Stimulated activated CD4-positive, alpha-beta T cell treated with anti-CD3 and anti-CD28 coated beads, Interleukin-4, amount 100 ng/mL, for 48 hours (primary cell): ENCODE measurements at regions not wholly inside any gene's neighbourhood (a gene's known extent, or its start where the extent isn't known, plus 50 kb on each side); places are given as distances from the start of the nearest gene placed in this dataset.
A peak's percentile ranks its signal among the peaks of the same experiment; 100 is the strongest.
"Not testable (repeated sequence)": the region's sequence is repeated elsewhere in the genome, so short reads cannot be mapped to it uniquely, and the experiment has no call there.

Experiments
- DNase-seq, 2 donors: peaks; one replicate each; pipeline ENCODE4 v3.0.0-alpha.2; 2020; ENCODE audit warnings: low read depth in 2 of 2

DNA sequence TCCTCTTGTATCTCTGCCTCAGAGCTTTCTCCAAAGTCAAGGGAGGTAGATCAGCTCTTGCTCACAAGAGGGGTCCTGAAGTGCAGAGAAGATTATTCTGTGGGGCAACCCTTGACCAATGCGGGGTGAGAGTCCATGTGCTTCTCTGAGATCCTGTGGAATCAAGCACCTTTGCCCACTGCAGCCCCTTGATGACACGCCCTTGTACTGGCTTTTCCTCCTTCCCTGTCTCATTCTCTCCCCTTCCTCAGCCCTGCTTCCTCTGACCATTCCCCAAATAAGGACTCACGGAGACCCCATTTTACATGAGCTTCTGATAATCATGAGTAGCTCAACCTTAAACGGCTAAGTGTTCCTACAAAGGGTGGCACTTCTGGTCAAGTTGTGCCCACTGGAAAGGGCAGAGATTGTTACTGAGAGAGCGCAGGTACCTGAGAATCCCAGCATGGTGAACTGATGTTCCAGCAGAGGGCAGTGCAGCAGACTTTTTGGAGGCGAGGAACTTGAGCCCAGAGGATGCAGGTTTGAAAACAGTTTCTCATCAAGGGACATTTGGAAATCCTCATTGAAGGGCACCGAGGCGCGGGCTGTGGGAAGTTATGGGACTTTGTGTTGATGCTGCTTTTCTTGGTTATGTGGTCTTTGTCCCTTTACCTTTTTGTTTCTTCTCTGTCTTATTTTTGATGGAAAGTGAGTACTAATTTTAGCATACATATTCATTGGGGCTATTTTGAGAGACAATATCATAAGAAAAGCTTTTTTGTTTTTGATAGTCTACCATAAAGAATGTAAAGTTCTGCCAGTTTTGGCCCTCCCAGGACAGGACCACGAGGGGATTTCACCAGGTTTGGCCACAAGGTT lies 201.3 kb downstream of the RBM46 start:
- DNase-seq = peak; percentile 16 to 24

DNA sequence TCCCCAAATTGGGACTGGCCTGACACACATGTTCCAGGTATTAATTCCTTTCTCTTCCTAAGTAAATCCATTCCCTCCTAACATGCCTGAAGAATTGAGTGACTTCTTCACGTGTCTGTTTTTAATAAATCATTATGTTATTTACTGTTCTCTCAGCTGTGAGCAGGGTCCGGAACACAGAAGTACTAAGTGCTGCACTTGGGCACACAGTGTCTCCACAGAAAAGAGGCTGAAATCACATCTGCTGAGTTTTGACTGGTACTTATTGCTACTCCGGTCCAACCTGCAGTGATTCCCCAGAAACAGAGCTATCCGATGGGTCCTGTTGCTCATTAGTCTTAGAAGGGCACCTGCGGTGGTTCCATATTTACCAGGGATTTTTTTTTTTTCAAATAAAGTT lies 202.6 kb downstream of the RBM46 start:
- no peak for DNase-seq

DNA sequence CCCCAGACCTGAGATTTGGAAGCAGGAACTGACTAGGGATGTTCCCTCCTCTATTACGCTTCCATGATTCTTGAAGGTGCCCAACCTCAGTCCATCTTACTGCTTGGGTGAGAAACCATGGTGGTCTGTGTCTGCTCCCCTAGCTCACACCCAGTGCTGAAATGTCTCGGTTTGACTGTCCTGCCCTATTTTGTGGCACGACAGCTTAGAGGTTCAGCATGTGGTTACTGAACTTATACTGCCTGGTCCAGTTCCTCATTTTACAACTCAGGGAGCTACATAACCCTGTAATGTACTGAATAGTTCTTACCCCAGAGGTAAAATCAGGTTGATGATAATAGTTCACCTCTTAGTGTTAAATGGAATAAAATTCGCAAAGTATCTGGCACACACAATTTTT lies 203.1 kb downstream of the RBM46 start:
- DNase-seq = no peak

DNA sequence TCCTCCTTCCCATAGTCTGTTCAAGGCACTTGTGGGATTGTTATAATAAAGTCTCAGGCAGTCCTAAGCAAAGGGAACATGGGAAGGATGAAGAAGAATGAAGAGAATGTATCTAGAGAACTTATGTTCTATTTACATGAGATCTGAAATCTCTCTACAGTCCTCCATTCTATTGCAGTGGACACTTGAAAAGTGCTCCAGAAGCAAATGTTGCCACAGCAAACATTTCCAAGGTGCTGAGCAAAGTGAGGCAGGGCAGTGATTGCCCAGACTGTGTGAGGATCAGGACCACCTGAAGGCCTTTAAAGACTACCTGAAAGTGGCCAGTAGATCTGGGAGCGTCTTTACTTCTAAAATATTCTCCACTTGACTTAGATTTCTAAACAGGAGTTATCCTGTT lies 203.5 kb downstream of the RBM46 start:
- DNase-seq = no peak

DNA sequence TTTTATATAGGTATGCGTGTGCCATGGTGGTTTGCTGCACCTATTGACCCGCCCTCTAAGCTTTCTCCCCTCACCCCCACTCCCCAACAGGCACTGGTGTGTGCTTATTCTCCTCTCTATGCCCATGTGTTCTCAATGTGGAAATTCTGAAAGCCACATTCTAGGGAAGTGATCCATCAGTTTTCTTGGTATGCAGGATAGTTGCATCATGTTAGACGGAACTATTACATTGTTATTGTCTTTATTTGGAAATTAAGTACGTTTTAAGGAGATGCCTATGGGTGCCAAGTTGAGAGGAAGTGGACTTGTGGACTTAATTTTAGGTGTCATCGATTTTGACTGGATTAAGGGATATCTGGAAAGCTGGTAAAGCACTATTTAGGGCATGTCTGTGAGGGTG lies 204.6 kb downstream of the RBM46 start:
- DNase-seq = no peak

DNA sequence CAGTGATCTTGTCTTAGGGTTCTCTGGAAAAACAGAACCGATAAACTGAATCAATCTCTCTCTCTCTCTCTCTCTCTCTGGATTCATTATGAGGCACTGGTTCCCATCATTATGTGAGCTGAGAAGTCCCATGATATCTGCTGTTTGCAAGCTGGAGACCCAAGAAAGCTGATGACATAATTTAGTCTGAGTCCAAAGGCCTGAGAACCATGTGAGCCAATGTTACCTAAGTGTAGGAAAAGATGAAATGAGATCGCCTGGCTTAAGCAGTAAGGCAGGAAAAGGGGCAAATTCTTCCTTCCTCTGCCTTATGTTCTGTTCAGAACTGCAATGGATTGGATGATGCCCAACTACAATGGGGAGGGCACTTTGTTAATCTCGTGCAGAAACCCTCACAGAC lies 207.4 kb downstream of the RBM46 start:
- no peak for DNase-seq

DNA sequence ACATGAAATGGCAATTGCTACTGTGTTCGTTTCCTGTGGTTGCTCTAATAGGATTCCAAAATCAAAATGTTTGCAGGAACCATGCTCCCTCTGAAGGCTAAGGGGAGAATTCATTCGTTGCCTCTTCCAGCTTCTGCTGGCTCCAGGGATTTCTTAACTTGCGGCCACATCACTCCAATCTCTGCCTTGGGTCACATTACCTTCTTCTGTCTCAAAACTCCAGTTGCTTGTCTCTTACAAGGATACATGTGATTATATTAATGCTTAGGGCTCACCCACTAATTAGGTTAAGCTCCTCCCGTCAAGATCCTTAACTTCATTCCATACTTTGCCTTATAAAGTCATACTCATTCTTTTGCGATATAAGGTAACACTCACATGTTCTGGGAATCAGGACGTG lies 208.4 kb downstream of the RBM46 start:
- DNase-seq = no peak

GRCh38 chr4:154997866-154998265 lies 210.6 kb upstream of the NPY2R start:
- not testable (repeated sequence) for DNase-seq

- DNase-seq = no peak
These were observed 210.2 kb upstream of the NPY2R start for GRCh38 chr4:154998284-154998683.

DNA sequence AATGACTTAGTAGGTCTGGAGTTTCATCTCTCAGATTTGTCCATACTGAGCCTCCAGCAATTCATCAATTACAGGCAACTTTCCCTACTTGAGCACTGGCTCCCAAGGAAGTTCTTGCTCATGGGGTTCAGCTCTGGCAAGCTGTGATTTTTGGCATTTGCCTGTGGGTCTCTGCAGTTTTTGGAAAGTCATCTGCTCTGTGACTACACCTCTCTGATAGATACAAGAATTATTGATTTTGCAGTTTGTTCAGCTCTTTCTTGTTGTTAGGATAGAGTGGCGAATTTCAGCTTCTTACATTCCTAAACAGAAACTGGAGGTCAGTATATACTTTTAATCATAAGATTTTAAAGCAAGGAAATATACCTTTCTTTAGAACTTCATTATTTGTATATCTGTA lies 209.7 kb upstream of the NPY2R start:
- no peak for DNase-seq

DNA sequence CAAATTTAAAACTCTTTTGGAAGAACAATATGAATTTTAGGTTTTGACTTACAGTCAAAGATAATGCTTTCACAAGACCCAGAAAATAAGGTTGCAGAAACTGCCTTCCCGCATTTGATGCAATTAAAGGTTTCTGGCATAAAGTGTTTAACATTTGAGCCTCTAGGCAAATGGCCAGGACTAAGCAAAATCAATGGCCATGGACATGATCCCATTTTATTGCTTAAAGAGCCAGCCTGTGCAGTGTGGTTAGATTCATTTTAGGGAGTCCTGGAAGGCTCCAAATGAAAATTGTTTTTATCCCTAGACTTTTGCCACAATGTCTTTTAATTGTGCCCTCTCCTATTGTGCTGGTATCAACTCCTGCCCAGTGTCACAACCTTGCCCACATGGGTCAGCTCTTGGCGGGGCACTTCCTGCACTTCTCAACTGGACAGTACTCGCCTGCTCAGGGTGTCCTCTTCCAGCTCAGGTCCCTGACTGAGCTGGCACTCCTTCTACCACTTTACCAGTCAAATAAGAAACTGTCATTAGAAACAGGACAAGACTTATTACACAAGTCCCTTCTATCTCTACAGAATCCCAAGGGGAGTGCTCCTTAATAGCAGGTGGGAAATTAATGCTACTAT lies 208.4 kb upstream of the NPY2R start:
- no peak for DNase-seq

DNA sequence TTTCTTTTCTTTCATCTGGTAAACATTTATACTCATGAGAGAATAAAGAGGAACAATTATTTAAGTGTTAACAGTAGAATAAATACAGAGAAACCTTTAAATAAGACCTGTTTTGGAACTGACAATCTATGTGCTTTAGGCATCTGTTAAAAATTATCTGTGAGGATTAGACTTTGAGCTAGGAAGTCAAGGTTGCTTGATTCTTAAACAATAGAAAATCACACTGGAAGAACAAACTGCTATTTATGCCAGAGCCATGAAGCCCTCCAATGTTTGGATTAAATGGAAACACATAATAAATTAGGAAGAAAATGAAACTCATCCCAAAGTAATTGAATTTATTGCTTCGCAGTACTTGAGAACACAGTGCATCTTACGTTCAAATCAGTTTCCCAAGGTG lies 207.2 kb upstream of the NPY2R start:
- no peak for DNase-seq

DNA sequence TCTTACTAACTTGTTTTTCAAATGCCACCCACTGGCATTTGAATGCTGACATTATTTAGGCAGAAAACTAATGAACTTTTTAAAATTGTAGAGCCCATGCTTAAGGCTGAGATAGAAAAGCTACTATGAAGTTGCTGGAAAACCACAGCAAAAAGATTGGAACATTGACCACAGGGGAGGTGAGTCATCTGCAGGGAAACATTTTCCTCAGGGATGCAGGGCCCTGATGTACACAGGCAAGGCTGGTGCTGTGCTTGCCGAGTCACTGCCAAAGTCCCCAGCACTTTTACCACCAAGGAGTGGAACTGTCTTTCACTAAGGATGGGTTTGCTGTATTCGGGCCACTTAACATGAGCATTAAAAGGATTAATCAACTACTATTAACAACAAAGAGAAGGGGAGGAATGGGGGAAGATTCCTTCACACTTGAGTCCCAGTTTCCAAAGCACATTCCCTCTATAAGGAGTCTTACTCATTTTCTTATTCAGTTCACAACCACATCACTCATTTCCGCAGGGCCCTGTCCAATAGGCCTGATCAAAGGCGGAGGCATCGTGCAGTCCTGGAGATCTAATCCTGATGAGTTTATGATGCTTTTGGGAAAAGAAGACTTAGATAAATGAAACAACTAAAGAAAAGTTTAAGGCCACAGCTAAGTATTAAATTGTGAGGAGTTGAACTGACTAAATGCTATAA lies 202.9 kb upstream of the NPY2R start:
- DNase-seq = no peak

- no peak for DNase-seq
These were observed 200.7 kb upstream of the NPY2R start for GRCh38 chr4:155007660-155008176.

DNA sequence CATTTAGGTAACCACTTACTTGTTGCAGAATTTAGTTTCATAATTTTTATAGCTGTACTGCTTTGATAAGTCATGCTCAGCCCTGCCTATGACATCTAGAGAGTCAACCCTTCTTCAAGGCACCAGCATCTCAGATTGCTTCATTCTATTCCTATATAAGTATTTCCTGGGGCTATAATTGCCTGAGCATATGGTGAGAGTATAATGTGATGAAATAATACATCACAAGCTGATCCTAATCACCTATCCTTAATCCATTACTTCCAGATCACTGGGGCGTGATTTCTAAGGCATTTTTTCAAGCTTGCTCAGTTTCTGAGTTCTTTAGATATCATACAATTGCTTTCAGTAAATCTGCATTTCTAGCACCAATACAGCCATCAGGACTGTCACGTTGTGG lies 200.0 kb upstream of the NPY2R start:
- no peak for DNase-seq

GRCh38 chr4:155009288-155009687 lies 199.1 kb upstream of the NPY2R start:
- no peak for DNase-seq

DNA sequence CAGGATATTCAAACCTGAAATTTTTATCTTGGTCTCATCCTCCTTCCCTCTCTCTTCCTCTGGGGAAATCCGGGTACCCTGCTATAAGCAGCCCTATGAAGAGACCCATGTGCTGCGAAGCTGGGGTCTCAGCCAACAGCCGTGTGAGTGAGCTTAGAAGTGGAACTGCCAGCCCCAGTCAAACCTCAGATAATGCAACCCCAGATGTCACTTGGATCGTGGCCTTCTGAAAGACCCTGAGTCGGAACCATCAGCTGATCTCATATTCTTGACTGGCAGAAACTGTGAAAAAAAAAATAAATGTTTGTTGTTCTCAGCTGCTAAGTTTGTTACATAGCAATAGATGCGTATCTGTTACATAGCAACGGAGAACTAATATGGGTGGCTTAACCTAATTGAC lies 198.1 kb upstream of the NPY2R start:
- DNase-seq = no peak

DNA sequence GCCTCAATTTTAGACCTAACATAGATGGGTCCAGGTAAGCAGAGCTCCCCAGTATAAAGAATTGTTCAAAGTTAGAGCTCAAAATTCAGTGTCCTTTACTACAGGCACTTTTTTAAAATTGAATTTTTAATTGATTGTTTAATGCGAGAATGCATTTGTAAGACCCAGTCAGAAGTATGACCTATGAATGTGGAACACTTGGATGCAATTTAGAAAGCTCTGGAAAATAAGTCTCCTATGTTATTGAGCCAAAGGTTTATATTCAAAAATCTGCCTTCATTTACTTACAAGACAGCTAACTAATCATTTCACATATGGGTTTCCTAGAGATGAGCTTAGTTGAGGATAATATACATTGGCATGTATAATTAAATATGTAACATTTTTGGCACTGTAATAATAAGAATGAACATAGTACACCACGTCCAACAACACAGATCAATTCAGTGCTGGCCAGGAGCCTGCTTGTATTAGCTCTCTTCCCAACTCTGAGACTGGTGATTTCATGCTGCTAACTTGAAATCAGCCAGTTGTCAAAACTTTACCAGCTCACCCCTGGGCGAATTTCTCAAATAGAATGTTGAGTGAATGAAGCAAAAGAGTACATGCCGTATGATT lies 197.2 kb upstream of the NPY2R start:
- no peak for DNase-seq

DNA sequence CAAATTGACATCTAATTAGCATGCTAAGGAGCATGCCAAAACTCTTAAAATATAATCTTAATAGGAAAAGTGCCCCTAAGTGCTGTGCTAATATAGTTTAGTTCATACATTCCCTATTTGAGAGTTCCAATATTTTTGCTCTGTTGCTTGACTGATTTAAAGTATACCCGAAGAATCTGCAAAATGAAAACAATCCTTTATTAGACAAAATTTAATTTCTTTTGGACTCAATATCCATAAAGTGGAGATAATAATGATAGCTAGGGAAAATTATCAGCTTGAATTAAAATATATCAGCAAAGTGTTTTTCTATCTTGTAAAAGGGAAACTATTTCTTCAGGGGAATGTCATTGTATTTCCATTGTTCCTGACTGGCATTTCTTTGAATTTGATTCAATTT lies 196.0 kb upstream of the NPY2R start:
- DNase-seq = no peak

DNA sequence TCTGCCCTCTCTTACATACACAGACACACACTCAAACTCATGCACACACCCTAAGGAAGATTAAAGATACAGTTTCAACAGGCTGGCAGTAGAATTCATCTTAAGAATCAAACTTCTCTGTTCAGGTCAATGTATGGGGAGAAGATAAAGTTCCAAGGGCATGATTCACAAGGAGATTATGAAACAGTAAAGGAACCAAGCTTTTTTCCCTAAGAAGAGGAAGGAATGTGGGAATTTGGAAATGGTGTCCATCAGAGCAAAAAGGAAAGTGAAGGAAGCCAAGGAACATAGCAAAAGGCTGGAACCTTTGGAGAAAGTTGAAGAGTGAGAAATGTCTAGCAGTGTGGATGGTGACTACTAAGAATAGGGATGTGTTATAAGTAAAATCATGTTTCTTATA lies 191.0 kb upstream of the NPY2R start:
- no peak for DNase-seq

DNA sequence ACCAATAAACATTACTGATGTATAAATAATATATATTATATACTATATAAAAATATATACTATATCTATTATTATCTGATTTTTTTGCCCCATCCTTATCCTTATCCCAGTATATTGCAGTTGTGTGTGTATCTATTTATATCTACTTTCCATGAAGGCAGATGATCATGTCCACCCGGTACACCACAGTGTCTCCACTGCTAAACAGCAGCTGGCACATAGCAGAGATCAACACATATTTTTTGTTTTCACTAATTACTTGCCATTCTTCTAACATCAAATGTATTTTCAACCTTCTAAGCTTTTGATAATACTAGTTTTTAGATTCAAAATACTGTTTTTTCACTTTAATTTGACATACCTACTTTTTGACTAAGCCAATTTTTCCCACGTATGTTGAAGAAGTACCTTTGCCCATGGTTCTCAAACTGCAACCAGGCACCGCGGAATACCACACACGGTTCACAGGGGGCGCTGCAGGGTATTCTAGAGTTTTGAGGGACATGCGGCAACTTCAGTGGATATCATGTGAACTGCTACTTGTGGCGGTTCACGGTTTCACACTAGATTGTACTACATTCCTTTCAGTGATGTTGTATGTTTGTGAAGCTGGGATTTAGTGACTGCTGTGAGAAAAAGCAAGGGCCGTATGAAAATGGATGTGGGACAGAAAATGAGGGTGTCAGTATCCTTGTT lies 182.5 kb upstream of the NPY2R start:
- peak in 1 of 2 donors; percentile 32 for DNase-seq

DNA sequence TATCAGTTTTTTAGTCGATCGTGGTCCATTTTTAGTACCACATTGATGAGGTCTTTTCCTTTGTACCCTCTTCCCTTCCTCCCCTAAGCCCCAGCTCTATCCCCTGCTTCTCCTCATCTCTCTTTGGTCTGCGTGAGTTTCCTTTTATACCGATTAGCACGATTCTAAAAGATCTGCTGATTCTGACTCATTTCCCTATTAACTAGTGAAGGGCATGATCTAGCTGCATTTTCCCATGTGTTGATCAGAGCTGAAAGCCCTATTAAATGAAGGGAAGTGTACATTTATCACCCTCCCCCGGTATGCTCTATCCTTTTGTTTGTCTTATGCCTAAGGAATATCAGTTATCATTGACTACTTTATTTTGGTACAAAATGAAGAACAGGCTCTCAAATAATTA lies 181.7 kb upstream of the NPY2R start:
- no peak for DNase-seq
